ENCODE measurements at regions not wholly inside any gene's neighbourhood (a gene's known extent, or its start where the extent isn't known, plus 50 kb on each side); places are given as distances from the start of the nearest gene placed in this dataset.
"Not testable (repeated sequence)": the region's sequence is repeated elsewhere in the genome, so short reads cannot be mapped to it uniquely, and the experiment has no call there.

- no peak for DNase-seq
Measured at GRCh38 chr18:39208729-39209128, 1643.1 kb upstream of the CELF4 start.

GRCh38 chr18:39208190-39208589, 1642.6 kb upstream of the CELF4 start:
- no peak for DNase-seq

- DNase-seq: not testable (repeated sequence)
Measured at GRCh38 chr18:39206398-39207103, 1641.0 kb upstream of the CELF4 start.

- DNase-seq: no peak
Measured at GRCh38 chr18:39205565-39206195, 1640.1 kb upstream of the CELF4 start.

GRCh38 chr18:39200153-39200552, 1634.6 kb upstream of the CELF4 start:
- DNase-seq: no peak

- no peak for DNase-seq
Measured at GRCh38 chr18:39199231-39199855, 1633.7 kb upstream of the CELF4 start.

GRCh38 chr18:39198376-39198775, 1632.8 kb upstream of the CELF4 start:
- no peak for DNase-seq

- no peak for DNase-seq
Measured at GRCh38 chr18:39191931-39192330, 1626.3 kb upstream of the CELF4 start.

GRCh38 chr18:39191058-39191457, 1625.5 kb upstream of the CELF4 start:
- DNase-seq: no peak

GRCh38 chr18:39190508-39190907, 1624.9 kb upstream of the CELF4 start:
- no peak for DNase-seq

- DNase-seq: no peak
Measured at GRCh38 chr18:39188278-39188677, 1622.7 kb upstream of the CELF4 start.

- DNase-seq: no peak
Measured at GRCh38 chr18:39186008-39186407, 1620.4 kb upstream of the CELF4 start.

- DNase-seq: no peak
Measured at GRCh38 chr18:39184176-39184575, 1618.6 kb upstream of the CELF4 start.

GRCh38 chr18:39178166-39178565, 1612.6 kb upstream of the CELF4 start:
- DNase-seq: no peak

GRCh38 chr18:39172695-39173421, 1607.3 kb upstream of the CELF4 start:
- no peak for DNase-seq

- no peak for DNase-seq
Measured at GRCh38 chr18:39168723-39169122, 1603.1 kb upstream of the CELF4 start.

- DNase-seq: no peak
Measured at GRCh38 chr18:39167990-39168389, 1602.4 kb upstream of the CELF4 start.

- no peak for DNase-seq
Measured at GRCh38 chr18:39166776-39167175, 1601.2 kb upstream of the CELF4 start.

GRCh38 chr18:39162013-39162827, 1596.6 kb upstream of the CELF4 start:
- DNase-seq: no peak

GRCh38 chr18:39149211-39149806, 1583.7 kb upstream of the CELF4 start:
- DNase-seq: no peak

- no peak for DNase-seq
Measured at GRCh38 chr18:39134255-39134654, 1568.7 kb upstream of the CELF4 start.

GRCh38 chr18:39127538-39127937, 1561.9 kb upstream of the CELF4 start:
- not testable (repeated sequence) for DNase-seq

Measured in CD4-positive, alpha-beta T cell treated with Interleukin-17A for 4 hours (primary cell).